GM12865 (cell line): ENCODE measurements at regions not wholly inside any gene's neighbourhood (a gene's known extent, or its start where the extent isn't known, plus 50 kb on each side); places are given as distances from the start of the nearest gene placed in this dataset.

Experiments used
- DNase-seq: peaks from one replicate; pipeline ENCODE4 v3.0.0; 2010; ENCODE audit warnings: low read depth
- H3K4me3 ChIP-seq: 2 replicates; pipeline ENCODE4 v1.5.1; 2011; ENCODE audit warnings: mild to moderate bottlenecking, low read depth, low read length, control low read depth
- TF ChIP-seq, protein P1 (sequence below): IDR thresholded peaks from 2 replicates; pipeline ENCODE4 v1.5.1; 2011; ENCODE audit warnings: low read length, control low read depth, low read depth, inconsistent platforms; ENCODE audit not compliant: insufficient read depth; ENCODE audit errors: missing control alignments

DNA sequence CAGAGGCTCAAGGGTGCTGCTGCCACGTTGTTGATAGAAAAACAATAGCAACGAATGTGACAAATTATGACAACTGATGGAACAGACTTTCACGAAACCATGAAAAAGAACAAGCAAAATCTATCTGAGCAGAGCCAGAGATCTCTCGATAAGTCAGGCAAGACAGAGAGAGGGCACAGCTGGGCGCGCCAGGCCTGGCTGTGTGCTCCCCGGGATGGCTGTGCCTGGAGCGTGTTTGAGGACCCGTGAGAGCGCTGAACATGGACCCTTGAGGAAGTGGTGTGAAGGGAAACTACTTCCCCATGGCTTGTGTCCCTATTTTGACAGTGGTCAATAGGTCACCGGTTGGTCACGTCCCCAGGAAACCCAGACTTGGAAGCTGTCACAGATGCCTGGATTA lies 83.1 kb upstream of the FGF3 start:
- TF ChIP-seq, protein P1, sequence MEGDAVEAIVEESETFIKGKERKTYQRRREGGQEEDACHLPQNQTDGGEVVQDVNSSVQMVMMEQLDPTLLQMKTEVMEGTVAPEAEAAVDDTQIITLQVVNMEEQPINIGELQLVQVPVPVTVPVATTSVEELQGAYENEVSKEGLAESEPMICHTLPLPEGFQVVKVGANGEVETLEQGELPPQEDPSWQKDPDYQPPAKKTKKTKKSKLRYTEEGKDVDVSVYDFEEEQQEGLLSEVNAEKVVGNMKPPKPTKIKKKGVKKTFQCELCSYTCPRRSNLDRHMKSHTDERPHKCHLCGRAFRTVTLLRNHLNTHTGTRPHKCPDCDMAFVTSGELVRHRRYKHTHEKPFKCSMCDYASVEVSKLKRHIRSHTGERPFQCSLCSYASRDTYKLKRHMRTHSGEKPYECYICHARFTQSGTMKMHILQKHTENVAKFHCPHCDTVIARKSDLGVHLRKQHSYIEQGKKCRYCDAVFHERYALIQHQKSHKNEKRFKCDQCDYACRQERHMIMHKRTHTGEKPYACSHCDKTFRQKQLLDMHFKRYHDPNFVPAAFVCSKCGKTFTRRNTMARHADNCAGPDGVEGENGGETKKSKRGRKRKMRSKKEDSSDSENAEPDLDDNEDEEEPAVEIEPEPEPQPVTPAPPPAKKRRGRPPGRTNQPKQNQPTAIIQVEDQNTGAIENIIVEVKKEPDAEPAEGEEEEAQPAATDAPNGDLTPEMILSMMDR = no peak
- DNase-seq = no peak
- no peak overlapping the region for H3K4me3 ChIP-seq

DNA sequence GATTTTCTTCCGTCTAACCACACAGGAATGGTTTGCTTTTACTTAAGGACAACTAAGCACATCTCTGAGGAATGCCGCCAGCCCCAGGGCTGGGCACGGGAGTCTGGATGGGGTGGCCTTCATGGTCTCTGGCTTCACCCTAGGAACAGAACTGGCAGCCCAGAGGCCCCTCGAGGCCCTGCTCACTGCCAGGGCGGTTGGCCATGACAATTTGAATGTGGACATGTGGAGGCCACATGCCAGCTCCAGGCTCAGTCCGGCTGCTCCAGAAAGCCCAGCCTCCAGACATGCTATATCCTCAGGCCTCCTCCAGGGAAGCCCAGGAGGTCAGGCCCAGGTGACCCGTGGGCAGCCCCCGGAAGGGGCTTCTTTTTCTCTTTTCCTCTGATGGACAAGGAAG lies 84.0 kb upstream of the FGF3 start:
- TF ChIP-seq, protein P1 = no peak
- DNase-seq = no peak
- no peak overlapping the region for H3K4me3 ChIP-seq

DNA sequence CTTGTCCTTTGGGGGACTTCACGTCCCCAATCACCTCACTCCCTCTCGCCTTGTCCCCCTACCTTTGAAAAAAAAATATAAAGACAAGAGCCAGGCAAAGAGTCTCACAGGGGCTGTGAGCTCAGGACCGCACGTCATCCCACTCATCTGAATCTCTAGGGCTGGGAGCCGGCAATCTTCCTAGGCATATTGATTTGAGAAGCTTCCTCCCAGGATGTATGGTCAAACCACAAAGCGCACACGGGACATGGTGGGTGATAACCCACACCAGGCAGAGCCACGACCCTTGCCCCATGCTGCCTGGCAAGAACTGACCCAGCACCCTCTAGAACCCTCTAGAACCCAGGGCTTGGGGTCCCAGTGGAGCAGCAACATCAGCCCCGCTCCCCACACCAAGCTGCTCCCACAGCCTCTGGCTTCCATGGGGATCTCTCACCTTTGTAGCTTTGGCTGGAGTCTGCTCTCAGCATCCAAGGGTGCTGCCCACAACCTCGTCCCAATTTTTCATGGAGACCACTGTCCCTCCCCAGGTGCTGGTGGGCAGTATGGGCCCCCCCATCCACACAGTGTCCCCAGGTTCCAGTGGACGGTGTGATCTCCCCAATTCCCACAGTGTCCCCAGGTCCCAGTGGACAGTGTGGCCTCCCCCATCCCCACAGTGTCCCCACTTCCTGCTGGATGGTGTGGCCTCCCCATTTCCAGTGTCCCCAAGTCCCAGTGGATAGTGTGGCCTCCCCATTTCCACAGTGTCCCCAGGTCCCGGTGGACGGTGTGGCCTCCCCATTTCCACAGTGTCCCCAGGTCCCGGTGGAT lies 85.2 kb upstream of the FGF3 start:
- no peak for DNase-seq
- TF ChIP-seq, protein P1 = no peak
- no peak overlapping the region for H3K4me3 ChIP-seq

DNA sequence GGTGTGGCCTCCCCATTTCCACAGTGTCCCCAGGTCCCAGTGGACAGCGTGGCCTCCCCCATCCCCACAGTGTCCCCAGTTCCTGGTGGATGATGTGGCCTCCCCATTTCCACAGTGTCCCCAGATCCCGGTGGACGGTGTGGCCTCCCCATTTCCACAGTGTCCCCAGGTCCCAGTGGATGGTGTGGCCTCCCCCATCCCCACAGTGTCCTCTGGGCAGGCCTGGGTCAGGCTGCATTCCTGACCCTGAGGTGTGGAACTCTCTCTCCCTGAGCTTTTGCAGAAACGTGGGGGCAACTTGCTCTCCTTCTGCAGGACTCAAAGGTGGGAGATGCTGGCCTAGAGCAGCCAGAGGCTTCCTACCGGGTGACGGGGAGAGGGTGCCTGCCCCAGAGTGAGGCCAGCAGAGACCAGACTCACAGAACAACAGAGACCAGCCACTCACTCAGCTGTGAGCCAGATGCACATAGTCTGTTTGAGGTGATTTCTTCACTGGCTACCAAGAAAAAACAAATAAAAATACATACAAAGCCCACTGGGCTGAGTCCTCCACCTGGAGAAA lies 85.8 kb upstream of the FGF3 start:
- DNase-seq = no peak
- TF ChIP-seq, protein P1 = no peak
- H3K4me3 ChIP-seq = no peak overlapping the region

DNA sequence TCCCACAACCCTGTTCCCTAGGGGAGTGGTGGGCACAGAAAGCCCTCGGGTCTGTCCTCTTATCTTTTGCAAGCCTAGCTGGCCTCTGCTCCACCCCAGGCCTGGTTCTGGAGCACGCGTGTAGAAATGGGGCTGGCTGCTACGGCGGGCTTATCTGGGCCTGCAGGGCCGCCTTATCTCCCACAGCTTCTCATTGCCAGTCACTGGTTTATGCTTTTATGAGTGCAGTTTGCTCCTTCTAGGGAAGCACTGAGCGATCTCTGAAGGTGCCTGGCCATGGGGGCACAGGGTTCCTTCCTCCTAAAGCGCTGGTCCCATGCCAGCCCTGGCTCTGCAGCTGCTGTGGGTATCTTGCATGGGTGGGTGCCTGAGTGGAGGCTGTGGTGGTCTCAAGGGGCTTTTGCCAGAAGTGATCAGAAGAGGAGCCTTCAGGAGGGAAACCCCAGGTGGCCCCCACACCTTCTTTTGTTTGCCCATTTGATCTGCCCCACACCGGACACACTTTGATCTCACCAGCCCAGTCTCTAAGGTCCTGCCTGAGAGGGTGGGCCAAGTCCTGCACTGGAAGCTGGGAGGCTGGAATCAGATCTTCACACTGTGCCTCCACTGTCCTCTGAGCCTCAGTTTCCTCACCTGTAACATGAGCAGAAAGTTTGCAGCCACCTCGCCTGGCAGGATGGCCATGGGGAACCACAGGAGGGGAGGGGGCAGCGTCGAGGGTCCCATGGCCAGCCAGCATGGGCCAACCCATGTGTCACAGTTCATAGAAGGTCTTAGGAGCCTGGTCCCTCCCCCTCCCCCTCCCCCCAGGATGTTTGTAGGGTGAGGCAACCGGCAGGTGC lies 86.6 kb upstream of the FGF3 start:
- no peak overlapping the region for H3K4me3 ChIP-seq
- no peak for DNase-seq
- TF ChIP-seq, protein P1 = no peak

DNA sequence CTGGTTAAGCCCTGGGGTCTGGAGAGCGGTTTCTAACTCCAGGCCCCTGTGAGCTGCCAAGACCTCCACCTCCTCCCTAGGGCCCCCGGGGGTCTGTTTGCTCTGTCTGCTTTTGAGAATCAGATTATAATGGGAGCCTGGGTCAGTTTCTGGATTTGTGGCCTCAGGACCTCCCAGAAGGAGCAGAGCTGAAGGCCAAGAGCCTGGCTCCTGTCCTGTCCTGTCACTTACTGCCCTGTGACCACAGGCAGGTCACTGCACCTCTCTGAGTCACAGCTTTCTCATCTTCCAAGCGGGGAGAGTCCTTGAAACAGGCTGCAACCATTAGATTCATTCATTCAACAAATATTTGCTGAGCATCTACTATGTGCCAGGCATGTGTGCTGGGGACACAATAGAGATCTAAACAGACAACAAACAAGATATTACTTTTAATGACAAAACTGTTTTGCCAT lies 87.3 kb upstream of the FGF3 start:
- no peak for DNase-seq
- TF ChIP-seq, protein P1 = no peak

More for the DNA sequence above, 87.3 kb upstream of the FGF3 start:
- no peak overlapping the region for H3K4me3 ChIP-seq
